Coronary artery (tissue), 2 donors: ENCODE measurements at regions not wholly inside any gene's neighbourhood (a gene's known extent, or its start where the extent isn't known, plus 50 kb on each side); places are given as distances from the start of the nearest gene placed in this dataset.
A peak's percentile ranks its signal among the peaks of the same experiment; 100 is the strongest.

ENCODE experiments used
- DNase-seq: peaks from one replicate; pipeline ENCODE4 v3.0.0-alpha.2; 2017; ENCODE audit warnings: low spot score
- H3K27ac ChIP-seq, 2 donors: fragments of 200-600 bp; sonication (generic); one replicate each; pipeline ENCODE4 v1.5.1; 2016 to 2019
- H3K4me3 ChIP-seq: fragments of 200-600 bp; sonication (generic); 2 replicates; pipeline ENCODE4 v1.5.1; 2016; ENCODE audit warnings: mild to moderate bottlenecking, moderate library complexity
- TF ChIP-seq, protein P1 (sequence below): fragments of 200-600 bp; sonication (generic); IDR thresholded peaks from one replicate; pipeline ENCODE4 v1.5.1; 2019; ENCODE audit warnings: antibody characterized with exemption

DNA sequence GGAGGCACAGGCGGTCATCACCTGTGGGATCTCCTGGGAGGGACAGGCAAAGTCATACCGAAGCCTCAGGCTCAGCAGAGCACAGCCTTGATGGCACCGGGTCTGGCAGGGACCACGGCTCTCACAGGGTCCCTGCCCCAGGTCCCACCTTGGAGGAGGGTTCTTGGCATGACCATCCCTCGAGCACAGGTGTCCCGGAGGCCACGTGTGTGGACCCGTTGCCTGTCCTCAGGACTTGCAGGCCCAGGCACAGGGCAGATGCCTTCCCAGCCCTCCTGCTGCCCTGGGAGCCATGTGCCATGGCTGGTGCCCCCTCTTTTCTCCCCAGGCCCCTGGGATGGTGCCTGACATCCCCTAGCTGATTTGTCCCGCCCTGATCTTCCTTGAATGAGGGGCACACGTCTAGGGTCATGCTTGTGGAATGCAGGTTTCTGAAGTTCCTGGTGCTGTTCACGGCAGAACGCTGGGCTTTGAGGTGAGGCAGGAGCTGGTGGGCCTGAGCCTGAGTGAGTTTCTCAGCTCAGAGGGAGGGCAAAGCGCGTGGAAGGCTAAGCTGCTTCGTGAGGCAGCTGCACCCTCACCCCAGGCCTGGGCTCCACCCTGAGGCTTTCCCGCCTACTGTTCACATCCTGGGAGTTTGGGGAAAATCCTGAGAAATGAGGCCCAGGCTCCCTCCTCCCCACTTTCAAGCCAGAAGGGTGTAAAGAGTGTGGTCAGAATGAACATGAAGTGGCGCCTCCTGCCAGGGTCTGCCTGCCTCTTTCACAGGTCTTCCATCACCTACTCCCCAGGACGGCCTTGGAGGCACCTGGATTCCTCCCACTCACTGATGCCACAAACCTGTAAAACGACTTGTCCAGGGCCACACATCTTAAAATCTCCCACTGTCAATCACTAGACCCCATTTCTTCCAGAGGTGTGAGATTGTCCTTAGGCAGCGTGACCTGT is 325.8 kb upstream of the B3GAT1 start:
- TF ChIP-seq, protein P1, sequence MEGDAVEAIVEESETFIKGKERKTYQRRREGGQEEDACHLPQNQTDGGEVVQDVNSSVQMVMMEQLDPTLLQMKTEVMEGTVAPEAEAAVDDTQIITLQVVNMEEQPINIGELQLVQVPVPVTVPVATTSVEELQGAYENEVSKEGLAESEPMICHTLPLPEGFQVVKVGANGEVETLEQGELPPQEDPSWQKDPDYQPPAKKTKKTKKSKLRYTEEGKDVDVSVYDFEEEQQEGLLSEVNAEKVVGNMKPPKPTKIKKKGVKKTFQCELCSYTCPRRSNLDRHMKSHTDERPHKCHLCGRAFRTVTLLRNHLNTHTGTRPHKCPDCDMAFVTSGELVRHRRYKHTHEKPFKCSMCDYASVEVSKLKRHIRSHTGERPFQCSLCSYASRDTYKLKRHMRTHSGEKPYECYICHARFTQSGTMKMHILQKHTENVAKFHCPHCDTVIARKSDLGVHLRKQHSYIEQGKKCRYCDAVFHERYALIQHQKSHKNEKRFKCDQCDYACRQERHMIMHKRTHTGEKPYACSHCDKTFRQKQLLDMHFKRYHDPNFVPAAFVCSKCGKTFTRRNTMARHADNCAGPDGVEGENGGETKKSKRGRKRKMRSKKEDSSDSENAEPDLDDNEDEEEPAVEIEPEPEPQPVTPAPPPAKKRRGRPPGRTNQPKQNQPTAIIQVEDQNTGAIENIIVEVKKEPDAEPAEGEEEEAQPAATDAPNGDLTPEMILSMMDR, result no peak
- DNase-seq, result no peak
- Histone ChIP-seq H3K27ac (no peak overlapping the region), H3K4me3 (no peak overlapping the region)

DNA sequence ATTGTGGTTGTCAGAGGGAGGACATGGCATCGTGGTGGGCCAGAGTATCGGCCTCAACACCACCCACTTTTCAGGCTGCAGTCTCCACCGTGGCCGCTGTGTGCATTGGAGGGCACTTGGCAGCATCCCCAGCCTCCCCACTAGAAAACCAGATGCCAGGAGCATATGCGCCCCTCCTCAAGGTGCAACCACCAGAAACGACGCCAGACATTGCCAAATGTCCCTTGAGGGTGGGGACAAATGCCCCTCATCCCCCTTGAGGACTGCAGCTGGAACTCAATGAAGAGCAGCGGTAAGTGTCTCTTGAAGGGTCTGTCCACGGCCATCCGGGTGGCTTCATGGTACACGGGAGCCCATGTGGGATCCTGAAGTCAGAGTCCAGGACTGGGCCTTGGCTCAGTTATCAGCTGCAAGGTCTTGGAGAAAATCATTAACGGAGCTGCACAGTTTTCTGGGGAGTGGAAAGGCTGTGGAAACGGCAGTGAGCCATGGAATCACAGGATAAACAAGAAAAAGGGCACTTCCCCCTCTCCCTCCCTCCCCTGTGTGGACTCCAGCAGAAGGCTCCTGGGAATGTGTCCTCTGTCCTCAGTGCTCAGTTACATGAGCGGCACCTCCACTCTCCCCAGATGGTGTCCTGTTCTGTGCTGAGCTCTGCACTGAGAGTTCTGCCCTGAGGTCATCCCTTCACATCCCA is 324.4 kb upstream of the B3GAT1 start:
- Histone ChIP-seq H3K4me3 (no peak overlapping the region), H3K27ac (no peak overlapping the region)
- DNase-seq, result no peak
- TF ChIP-seq, protein P1, result no peak

DNA sequence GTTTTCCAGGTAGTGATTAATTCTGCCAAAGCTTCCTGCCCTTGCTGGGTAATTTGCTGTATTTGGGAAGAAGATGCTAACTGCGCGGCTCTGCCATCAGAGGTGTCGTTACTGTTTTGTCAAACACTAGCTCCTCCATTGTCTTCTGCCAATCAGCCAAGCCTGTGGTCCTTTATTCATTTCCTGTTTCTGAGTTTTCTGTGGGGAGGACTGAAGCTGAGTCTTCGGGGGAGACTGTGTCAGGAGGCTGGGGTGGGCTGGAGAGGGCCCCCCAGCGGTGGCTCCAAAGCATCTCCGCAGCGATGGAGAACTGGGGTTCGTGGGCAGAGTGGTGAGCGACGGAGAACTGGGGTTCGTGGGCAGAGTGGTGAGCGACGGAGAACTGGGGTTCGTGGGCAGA is 322.9 kb upstream of the B3GAT1 start:
- DNase-seq, result no peak
- TF ChIP-seq, protein P1, result no peak
- H3K4me3 ChIP-seq, result no peak overlapping the region
- no peak overlapping the region for H3K27ac ChIP-seq

DNA sequence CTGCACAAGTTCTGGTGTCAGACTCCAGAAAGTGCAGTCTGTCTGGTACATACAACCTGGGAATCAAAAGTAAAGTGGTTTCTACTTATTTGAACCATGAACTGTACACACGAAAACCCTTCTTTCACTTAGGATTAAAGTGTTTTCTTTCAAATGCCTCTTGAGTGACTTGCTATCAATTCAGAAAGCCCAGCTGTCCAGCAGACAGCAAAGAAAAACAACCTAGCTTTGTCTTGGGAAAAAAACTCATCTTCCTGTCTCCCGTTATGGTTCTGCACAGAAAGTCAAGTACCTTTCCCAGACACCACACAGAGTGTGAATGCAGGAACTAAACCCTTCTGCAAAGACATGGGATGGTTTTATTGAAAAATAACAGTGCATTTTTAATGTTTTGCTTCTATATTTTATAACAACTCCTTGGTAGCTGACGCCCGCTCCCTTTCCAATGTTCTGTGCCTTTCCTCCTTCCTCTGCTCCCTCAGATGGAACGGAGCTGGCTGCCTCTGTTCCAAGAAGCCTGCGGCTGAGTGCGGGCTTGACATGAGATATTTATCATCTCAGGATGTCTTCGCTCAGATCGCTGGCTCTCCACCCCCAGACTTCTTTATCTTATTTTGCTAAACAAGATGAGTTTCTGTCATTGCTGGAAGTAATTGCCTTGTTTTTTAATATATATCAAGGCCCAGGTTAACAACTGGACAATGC is 322.3 kb upstream of the B3GAT1 start:
- TF ChIP-seq, protein P1, result no peak
- no peak for DNase-seq

DNA sequence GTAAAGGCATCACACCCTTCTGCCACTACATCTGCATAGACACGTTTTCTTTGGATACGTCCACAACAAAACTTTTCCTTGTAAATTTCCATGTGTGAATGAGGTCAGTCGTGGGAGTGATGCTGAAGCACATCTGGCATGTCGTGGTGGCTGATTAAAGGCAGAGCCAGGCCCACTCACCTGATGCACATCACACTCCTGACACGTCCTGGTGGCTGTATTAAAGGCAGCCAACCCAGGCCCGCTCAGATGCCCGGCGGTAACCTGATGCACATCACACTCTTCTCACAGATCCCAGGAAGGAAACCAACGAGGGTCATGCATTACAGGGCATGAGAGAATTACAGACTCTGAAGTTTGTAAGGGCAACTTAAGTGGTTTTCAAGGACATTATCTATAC is 321.6 kb upstream of the B3GAT1 start:
- H3K4me3 ChIP-seq, result no peak overlapping the region
- H3K27ac ChIP-seq, result no peak overlapping the region
- DNase-seq, result no peak
- TF ChIP-seq, protein P1, result no peak

More for the DNA sequence above, 322.3 kb upstream of the B3GAT1 start:
- peak overlapping the region in 1 of 2 donors; percentile 43 for H3K27ac ChIP-seq
- no peak overlapping the region for H3K4me3 ChIP-seq

DNA sequence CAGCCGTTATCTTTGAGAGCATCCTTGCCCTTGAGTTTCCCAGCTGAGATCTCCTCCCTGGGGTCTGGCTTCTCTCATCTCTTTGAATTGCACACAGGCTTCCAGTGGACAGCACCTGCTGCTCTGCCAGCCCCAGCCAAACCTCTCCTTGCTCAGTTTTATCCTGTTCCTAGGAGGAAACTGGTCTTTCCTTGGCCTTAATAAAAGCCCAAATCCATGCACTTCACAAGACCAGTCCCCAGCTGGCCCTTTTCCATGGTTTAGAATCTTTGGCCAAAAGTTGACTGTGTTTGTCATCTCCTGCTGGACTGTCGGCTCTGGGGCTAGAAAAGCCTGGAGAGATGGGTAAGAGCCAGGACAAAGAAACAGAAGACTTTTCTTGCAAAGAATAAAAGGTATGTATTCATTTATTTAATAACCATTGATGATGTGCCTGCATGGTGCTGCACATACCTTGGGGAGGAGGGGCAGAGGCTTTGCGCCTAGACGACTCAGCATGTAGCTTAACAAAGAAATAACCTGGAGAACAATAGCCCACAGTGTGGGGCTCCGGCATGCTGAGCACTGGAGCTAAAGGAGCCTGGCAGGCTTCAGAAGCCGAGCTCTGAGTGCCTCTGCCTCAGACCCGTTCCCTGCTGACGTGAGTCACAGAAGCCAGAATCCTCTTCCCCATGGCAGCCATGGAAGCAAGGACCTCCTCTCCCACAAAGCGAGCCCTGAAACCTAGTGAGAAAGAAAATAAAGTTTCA is 319.3 kb upstream of the B3GAT1 start:
- Histone ChIP-seq H3K27ac (no peak overlapping the region), H3K4me3 (no peak overlapping the region)
- TF ChIP-seq, protein P1, result no peak
- DNase-seq, result no peak
